ENCODE measurements at regions not wholly inside any gene's neighbourhood (a gene's known extent, or its start where the extent isn't known, plus 50 kb on each side); places are given as distances from the start of the nearest gene placed in this dataset.
A peak's percentile ranks its signal among the peaks of the same experiment; 100 is the strongest.

GRCh38 chrX:139112432-139112831 is 400.9 kb upstream of the FGF13 start:
- ChIA-PET POLR2A (ENCODE audit: unreplicated experiment) (no interaction called here), CTCF (no interaction called here)
- no TSS peak for BruUV-seq (replicated peaks)
- no peaks in the 10 kb centered on the region for H4K20me1 ChIP-seq (ENCODE audit: insufficient read depth)
- no peak overlapping the region for H2AFZ ChIP-seq
- no peaks in the 10 kb centered on the region for H3F3A ChIP-seq (ENCODE audit: insufficient read depth, low read depth)
- H3K4me3 ChIP-seq = no peak overlapping the region
- no peak for DNase-seq
- no peak overlapping the region for H3K27ac ChIP-seq
- H3K27me3 ChIP-seq (ENCODE audit: insufficient read depth, low read depth) = no peaks in the 10 kb centered on the region
- no peaks in the 10 kb centered on the region for H3K79me2 ChIP-seq (ENCODE audit: low read depth)
- no peaks in the 10 kb centered on the region for H3K4me1 ChIP-seq (replicated peaks; ENCODE audit: insufficient read depth)
- TF ChIP-seq, protein P1, sequence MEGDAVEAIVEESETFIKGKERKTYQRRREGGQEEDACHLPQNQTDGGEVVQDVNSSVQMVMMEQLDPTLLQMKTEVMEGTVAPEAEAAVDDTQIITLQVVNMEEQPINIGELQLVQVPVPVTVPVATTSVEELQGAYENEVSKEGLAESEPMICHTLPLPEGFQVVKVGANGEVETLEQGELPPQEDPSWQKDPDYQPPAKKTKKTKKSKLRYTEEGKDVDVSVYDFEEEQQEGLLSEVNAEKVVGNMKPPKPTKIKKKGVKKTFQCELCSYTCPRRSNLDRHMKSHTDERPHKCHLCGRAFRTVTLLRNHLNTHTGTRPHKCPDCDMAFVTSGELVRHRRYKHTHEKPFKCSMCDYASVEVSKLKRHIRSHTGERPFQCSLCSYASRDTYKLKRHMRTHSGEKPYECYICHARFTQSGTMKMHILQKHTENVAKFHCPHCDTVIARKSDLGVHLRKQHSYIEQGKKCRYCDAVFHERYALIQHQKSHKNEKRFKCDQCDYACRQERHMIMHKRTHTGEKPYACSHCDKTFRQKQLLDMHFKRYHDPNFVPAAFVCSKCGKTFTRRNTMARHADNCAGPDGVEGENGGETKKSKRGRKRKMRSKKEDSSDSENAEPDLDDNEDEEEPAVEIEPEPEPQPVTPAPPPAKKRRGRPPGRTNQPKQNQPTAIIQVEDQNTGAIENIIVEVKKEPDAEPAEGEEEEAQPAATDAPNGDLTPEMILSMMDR (conservative IDR thresholded peaks at IDR 0.05) = no peak
- intact Hi-C loops (cut with micrococcal nuclease; ENCODE audit: unreplicated experiment) = no loop called here
- H3K9me3 ChIP-seq (ENCODE audit: insufficient read depth, low read depth) = no peaks in the 10 kb centered on the region; the same call in 1 of the 2 replicates
- H3K4me2 ChIP-seq = no peak overlapping the region
- no peaks in the 10 kb centered on the region for H3K36me3 ChIP-seq (ENCODE audit: low read depth)
- H3K9me2 ChIP-seq (ENCODE audit: insufficient read depth) = no peaks in the 10 kb centered on the region

- no peaks in the 10 kb centered on the region for H3K27me3 ChIP-seq (ENCODE audit: insufficient read depth, low read depth)
- intact Hi-C loops (cut with micrococcal nuclease; ENCODE audit: unreplicated experiment) = no loop called here
- no peak overlapping the region for H3K27ac ChIP-seq
- H3K4me1 ChIP-seq (replicated peaks; ENCODE audit: insufficient read depth) = peaks cover 13% of the 10 kb centered on the region; the same call in 1 of the 2 replicates
- no peaks in the 10 kb centered on the region for H3K79me2 ChIP-seq (ENCODE audit: low read depth)
- H3K36me3 ChIP-seq (ENCODE audit: low read depth) = no peaks in the 10 kb centered on the region
- no peak overlapping the region for H3K4me2 ChIP-seq
- H2AFZ ChIP-seq = no peak overlapping the region
- no peaks in the 10 kb centered on the region for H3F3A ChIP-seq (ENCODE audit: insufficient read depth, low read depth)
- no peaks in the 10 kb centered on the region for H4K20me1 ChIP-seq (ENCODE audit: insufficient read depth)
- no peak for TF ChIP-seq EZH2 (IDR thresholded peaks at IDR 0.05; ENCODE audit: low read depth)
- TF ChIP-seq, protein P1 (conservative IDR thresholded peaks at IDR 0.05) = no peak
- H3K4me3 ChIP-seq = no peak overlapping the region
- ChIA-PET POLR2A (ENCODE audit: unreplicated experiment) (no interaction called here), CTCF (no interaction called here)
- no TSS peak for BruUV-seq (replicated peaks)
- H3K9me2 ChIP-seq (ENCODE audit: insufficient read depth) = no peaks in the 10 kb centered on the region
- DNase-seq = peak; percentile 1 to 68
- H3K9me3 ChIP-seq (ENCODE audit: insufficient read depth, low read depth) = no peaks in the 10 kb centered on the region
These were observed 394.6 kb upstream of the FGF13 start for GRCh38 chrX:139106069-139106468.

- Histone ChIP-seq H3K27me3 (ENCODE audit: insufficient read depth, low read depth) (no peaks in the 10 kb centered on the region), H2AFZ (no peak overlapping the region), H3K27ac (no peak overlapping the region), H3K79me2 (ENCODE audit: low read depth) (no peaks in the 10 kb centered on the region), H3F3A (ENCODE audit: insufficient read depth, low read depth) (no peaks in the 10 kb centered on the region; the same call in 1 of the 2 replicates), H3K9me3 (ENCODE audit: insufficient read depth, low read depth) (no peaks in the 10 kb centered on the region), H3K4me2 (0 out of 2 replicates have a peak overlapping the region, but pooled peaks have one; percentile 1), H4K20me1 (ENCODE audit: insufficient read depth) (no peaks in the 10 kb centered on the region), H3K36me3 (ENCODE audit: low read depth) (no peaks in the 10 kb centered on the region), H3K9me2 (ENCODE audit: insufficient read depth) (no peaks in the 10 kb centered on the region), H3K4me1 (replicated peaks; ENCODE audit: insufficient read depth) (0 out of 2 replicates have a peak, but pooled peaks cover 14% of the 10 kb centered on the region), H3K4me3 (no peak overlapping the region)
- peak in 1 of 2 experiments; percentile 58 for DNase-seq
- BruUV-seq (replicated peaks) = no TSS peak
- ChIA-PET CTCF (interaction anchor here (0.6 kb wide), 1 partner anchor 242 kb away, joined by 3 read pairs; no protein-coding TSS in a partner anchor), POLR2A (ENCODE audit: unreplicated experiment) (no interaction called here)
- intact Hi-C loops (cut with micrococcal nuclease; ENCODE audit: unreplicated experiment) = no loop called here
- TF ChIP-seq EZH2 (IDR thresholded peaks at IDR 0.05; ENCODE audit: low read depth) = no peak
- TF ChIP-seq, protein P1 (conservative IDR thresholded peaks at IDR 0.05) = no peak
These were observed 383.4 kb upstream of the FGF13 start for GRCh38 chrX:139094671-139095592.
